ENCODE measurements at regions not wholly inside any gene's neighbourhood (a gene's known extent, or its start where the extent isn't known, plus 50 kb on each side); places are given as distances from the start of the nearest gene placed in this dataset.

- ChIA-PET POLR2A (ENCODE audit: unreplicated experiment) (no interaction called here), CTCF (no interaction called here)
- TF ChIP-seq CTCF (conservative IDR thresholded peaks at IDR 0.05; ENCODE audit: low read depth, low read length) (no peak), EZH2phosphoT487 (IDR thresholded peaks at IDR 0.05; ENCODE audit: borderline replicate concordance, low read length) (no peak), EZH2 (IDR thresholded peaks at IDR 0.05; ENCODE audit: low read length, unreplicated experiment) (no peak)
- no peaks in the 10 kb centered on the region for H4K20me1 ChIP-seq (ENCODE audit: low read length)
- DNase-seq (no peak), ATAC-seq (no peak)
- H3K9ac ChIP-seq (ENCODE audit: low read length), result no peak overlapping the region
- no TSS peak for BruUV-seq (replicated peaks)
- intact Hi-C loops (cut with micrococcal nuclease), result no loop called here
- no peaks in the 10 kb centered on the region for H3K9me3 ChIP-seq (ENCODE audit: low read length)
- no peak overlapping the region for H3K27ac ChIP-seq (ENCODE audit: low read length)
- no peak overlapping the region for H2AFZ ChIP-seq (ENCODE audit: low read length)
- H3K79me2 ChIP-seq (ENCODE audit: low read length), result no peaks in the 10 kb centered on the region
- H3K27me3 ChIP-seq (ENCODE audit: low read length), result peaks cover 35% of the 10 kb centered on the region; the same call in 1 of the 2 replicates
- H3K4me2 ChIP-seq (ENCODE audit: low read length), result no peak overlapping the region
- H3F3A ChIP-seq (ENCODE audit: low read length, unreplicated experiment), result no peaks in the 10 kb centered on the region
- no peaks in the 10 kb centered on the region for H3K4me1 ChIP-seq (ENCODE audit: insufficient read depth, low read length)
- no peaks in the 10 kb centered on the region for H3K9me2 ChIP-seq (replicated peaks; ENCODE audit: low read length)
- H3K4me3 ChIP-seq (ENCODE audit: low read length), result no peak overlapping the region
- H3K36me3 ChIP-seq (ENCODE audit: low read depth, low read length), result no peaks in the 10 kb centered on the region
Observed at GRCh38 chr3:146838221-146838620, 233.1 kb upstream of the PLSCR5 start.

- intact Hi-C loops (cut with micrococcal nuclease), result no loop called here
- Histone ChIP-seq H3F3A (ENCODE audit: low read length, unreplicated experiment) (no peaks in the 10 kb centered on the region), H3K27me3 (ENCODE audit: low read length) (peaks cover 38% of the 10 kb centered on the region), H2AFZ (ENCODE audit: low read length) (no peak overlapping the region), H3K9ac (ENCODE audit: low read length) (no peak overlapping the region), H3K9me3 (ENCODE audit: low read length) (no peaks in the 10 kb centered on the region), H3K4me1 (ENCODE audit: insufficient read depth, low read length) (no peaks in the 10 kb centered on the region), H3K9me2 (replicated peaks; ENCODE audit: low read length) (no peaks in the 10 kb centered on the region), H3K27ac (ENCODE audit: low read length) (no peak overlapping the region), H3K36me3 (ENCODE audit: low read depth, low read length) (no peaks in the 10 kb centered on the region), H3K79me2 (ENCODE audit: low read length) (no peaks in the 10 kb centered on the region), H4K20me1 (ENCODE audit: low read length) (no peaks in the 10 kb centered on the region), H3K4me2 (ENCODE audit: low read length) (no peak overlapping the region), H3K4me3 (ENCODE audit: low read length) (no peak overlapping the region)
- ATAC-seq (no peak), DNase-seq (no peak)
- BruUV-seq (replicated peaks), result no TSS peak
- CTCF ChIA-PET, result no interaction called here
- POLR2A ChIA-PET (ENCODE audit: unreplicated experiment), result no interaction called here
- TF ChIP-seq EZH2phosphoT487 (IDR thresholded peaks at IDR 0.05; ENCODE audit: borderline replicate concordance, low read length) (no peak), CTCF (conservative IDR thresholded peaks at IDR 0.05; ENCODE audit: low read depth, low read length) (no peak), EZH2 (IDR thresholded peaks at IDR 0.05; ENCODE audit: low read length, unreplicated experiment) (no peak)
Observed at GRCh38 chr3:146834917-146835316, 229.8 kb upstream of the PLSCR5 start.

GRCh38 chr3:146832857-146833458 lies 227.8 kb upstream of the PLSCR5 start:
- Histone ChIP-seq H3K27ac (ENCODE audit: low read length) (no peak overlapping the region), H3K9me3 (ENCODE audit: low read length) (no peaks in the 10 kb centered on the region), H3K4me1 (ENCODE audit: insufficient read depth, low read length) (no peaks in the 10 kb centered on the region), H3K79me2 (ENCODE audit: low read length) (no peaks in the 10 kb centered on the region), H3K36me3 (ENCODE audit: low read depth, low read length) (no peaks in the 10 kb centered on the region), H3K9ac (ENCODE audit: low read length) (no peak overlapping the region), H3K4me2 (ENCODE audit: low read length) (no peak overlapping the region), H3K27me3 (ENCODE audit: low read length) (peaks cover 37% of the 10 kb centered on the region), H2AFZ (ENCODE audit: low read length) (no peak overlapping the region), H4K20me1 (ENCODE audit: low read length) (no peaks in the 10 kb centered on the region), H3F3A (ENCODE audit: low read length, unreplicated experiment) (no peaks in the 10 kb centered on the region), H3K4me3 (ENCODE audit: low read length) (no peak overlapping the region), H3K9me2 (replicated peaks; ENCODE audit: low read length) (no peaks in the 10 kb centered on the region)
- ATAC-seq (no peak), DNase-seq (no peak)
- BruUV-seq (replicated peaks), result no TSS peak
- POLR2A ChIA-PET (ENCODE audit: unreplicated experiment), result no interaction called here
- CTCF ChIA-PET, result no interaction called here
- intact Hi-C loops (cut with micrococcal nuclease), result no loop called here
- no peak for TF ChIP-seq EZH2 (IDR thresholded peaks at IDR 0.05; ENCODE audit: low read length, unreplicated experiment)
- no peak for TF ChIP-seq EZH2phosphoT487 (IDR thresholded peaks at IDR 0.05; ENCODE audit: borderline replicate concordance, low read length)
- TF ChIP-seq CTCF (conservative IDR thresholded peaks at IDR 0.05; ENCODE audit: low read depth, low read length), result no peak
